ENCODE measurements at regions not wholly inside any gene's neighbourhood (a gene's known extent, or its start where the extent isn't known, plus 50 kb on each side); places are given as distances from the start of the nearest gene placed in this dataset.

GRCh38 chr3:18656866-18657265 lies 231.7 kb upstream of the SATB1 start:
- no peaks in the 10 kb centered on the region for H3K4me1 ChIP-seq
- no peak overlapping the region for H3K27ac ChIP-seq
- H3K27me3 ChIP-seq = no peaks in the 10 kb centered on the region
- DNase-seq (ENCODE audit: extremely low spot score in 2 of 2) = no peak
- H3K4me3 ChIP-seq = no peak overlapping the region
- intact Hi-C loops (cut with DNase I) = no loop called here
- TF ChIP-seq POLR2AphosphoS5 (IDR thresholded peaks at IDR 0.05; ENCODE audit: insufficient read depth in 1 of 2, low read depth in 1 of 2) (no peak), POLR2A (IDR thresholded peaks at IDR 0.05) (no peak)
- TF ChIP-seq, protein P1, sequence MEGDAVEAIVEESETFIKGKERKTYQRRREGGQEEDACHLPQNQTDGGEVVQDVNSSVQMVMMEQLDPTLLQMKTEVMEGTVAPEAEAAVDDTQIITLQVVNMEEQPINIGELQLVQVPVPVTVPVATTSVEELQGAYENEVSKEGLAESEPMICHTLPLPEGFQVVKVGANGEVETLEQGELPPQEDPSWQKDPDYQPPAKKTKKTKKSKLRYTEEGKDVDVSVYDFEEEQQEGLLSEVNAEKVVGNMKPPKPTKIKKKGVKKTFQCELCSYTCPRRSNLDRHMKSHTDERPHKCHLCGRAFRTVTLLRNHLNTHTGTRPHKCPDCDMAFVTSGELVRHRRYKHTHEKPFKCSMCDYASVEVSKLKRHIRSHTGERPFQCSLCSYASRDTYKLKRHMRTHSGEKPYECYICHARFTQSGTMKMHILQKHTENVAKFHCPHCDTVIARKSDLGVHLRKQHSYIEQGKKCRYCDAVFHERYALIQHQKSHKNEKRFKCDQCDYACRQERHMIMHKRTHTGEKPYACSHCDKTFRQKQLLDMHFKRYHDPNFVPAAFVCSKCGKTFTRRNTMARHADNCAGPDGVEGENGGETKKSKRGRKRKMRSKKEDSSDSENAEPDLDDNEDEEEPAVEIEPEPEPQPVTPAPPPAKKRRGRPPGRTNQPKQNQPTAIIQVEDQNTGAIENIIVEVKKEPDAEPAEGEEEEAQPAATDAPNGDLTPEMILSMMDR (IDR thresholded peaks at IDR 0.05) = no peak
- no peaks in the 10 kb centered on the region for H3K36me3 ChIP-seq
- H3K9me3 ChIP-seq = no peaks in the 10 kb centered on the region

- Histone ChIP-seq H3K27me3 (no peaks in the 10 kb centered on the region), H3K27ac (no peak overlapping the region), H3K4me1 (no peaks in the 10 kb centered on the region), H3K9me3 (no peaks in the 10 kb centered on the region), H3K4me3 (no peak overlapping the region), H3K36me3 (no peaks in the 10 kb centered on the region)
- TF ChIP-seq POLR2A (IDR thresholded peaks at IDR 0.05) (no peak), POLR2AphosphoS5 (IDR thresholded peaks at IDR 0.05; ENCODE audit: insufficient read depth in 1 of 2, low read depth in 1 of 2) (no peak)
- TF ChIP-seq, protein P1 (IDR thresholded peaks at IDR 0.05) = no peak
- no peak for DNase-seq (ENCODE audit: extremely low spot score in 2 of 2)
- intact Hi-C loops (cut with DNase I) = no loop called here
Observed at GRCh38 chr3:18656410-18656809, 231.3 kb upstream of the SATB1 start.

- H3K36me3 ChIP-seq = no peaks in the 10 kb centered on the region
- no peaks in the 10 kb centered on the region for H3K4me1 ChIP-seq
- H3K27me3 ChIP-seq = no peaks in the 10 kb centered on the region
- no peak overlapping the region for H3K27ac ChIP-seq
- no peak overlapping the region for H3K4me3 ChIP-seq
- no peak for DNase-seq (ENCODE audit: extremely low spot score in 2 of 2)
- intact Hi-C loops (cut with DNase I) = no loop called here
- no peak for TF ChIP-seq POLR2A (IDR thresholded peaks at IDR 0.05)
- TF ChIP-seq POLR2AphosphoS5 (IDR thresholded peaks at IDR 0.05; ENCODE audit: insufficient read depth in 1 of 2, low read depth in 1 of 2) = no peak
- TF ChIP-seq, protein P1 (IDR thresholded peaks at IDR 0.05) = no peak
- no peaks in the 10 kb centered on the region for H3K9me3 ChIP-seq
Observed at GRCh38 chr3:18655827-18656226, 230.7 kb upstream of the SATB1 start.

GRCh38 chr3:18652781-18653180 lies 227.6 kb upstream of the SATB1 start:
- Histone ChIP-seq H3K27me3 (no peaks in the 10 kb centered on the region), H3K4me1 (no peaks in the 10 kb centered on the region), H3K27ac (no peak overlapping the region), H3K4me3 (no peak overlapping the region), H3K9me3 (no peaks in the 10 kb centered on the region), H3K36me3 (no peaks in the 10 kb centered on the region)
- intact Hi-C loops (cut with DNase I) = no loop called here
- TF ChIP-seq, protein P1 (IDR thresholded peaks at IDR 0.05) = no peak
- TF ChIP-seq POLR2A (IDR thresholded peaks at IDR 0.05) (no peak), POLR2AphosphoS5 (IDR thresholded peaks at IDR 0.05; ENCODE audit: insufficient read depth in 1 of 2, low read depth in 1 of 2) (no peak)
- DNase-seq (ENCODE audit: extremely low spot score in 2 of 2) = no peak

DNA sequence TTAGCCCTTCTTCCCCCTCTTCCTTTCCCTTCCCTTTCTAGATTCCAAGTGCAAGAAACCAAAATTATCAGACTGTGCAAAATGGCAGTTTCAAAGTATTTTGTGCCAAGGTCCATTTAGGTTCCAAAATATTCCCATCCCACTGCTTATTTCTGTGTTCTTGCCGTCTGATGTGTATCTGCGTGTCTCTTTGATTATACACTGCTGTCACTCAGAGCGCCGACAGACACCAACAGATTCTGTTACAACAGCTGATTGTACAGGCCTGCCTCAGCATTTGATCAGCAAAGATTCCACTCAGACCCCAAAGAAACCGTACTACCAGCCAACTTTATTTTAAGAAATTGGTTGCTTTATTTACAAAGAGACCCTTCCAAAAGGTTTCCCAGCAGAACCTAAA lies 225.6 kb upstream of the SATB1 start:
- Histone ChIP-seq H3K36me3 (no peaks in the 10 kb centered on the region), H3K27me3 (no peaks in the 10 kb centered on the region), H3K4me1 (no peaks in the 10 kb centered on the region), H3K9me3 (no peaks in the 10 kb centered on the region), H3K27ac (no peak overlapping the region), H3K4me3 (no peak overlapping the region)
- no peak for TF ChIP-seq POLR2AphosphoS5 (IDR thresholded peaks at IDR 0.05; ENCODE audit: insufficient read depth in 1 of 2, low read depth in 1 of 2)
- TF ChIP-seq, protein P1 (IDR thresholded peaks at IDR 0.05) = no peak
- TF ChIP-seq POLR2A (IDR thresholded peaks at IDR 0.05) = no peak
- DNase-seq (ENCODE audit: extremely low spot score in 2 of 2) = no peak
- intact Hi-C loops (cut with DNase I) = no loop called here

All from vagina (tissue), 2 donors.